ENCODE measurements at regions not wholly inside any gene's neighbourhood (a gene's known extent, or its start where the extent isn't known, plus 50 kb on each side); places are given as distances from the start of the nearest gene placed in this dataset.
A peak's percentile ranks its signal among the peaks of the same experiment; 100 is the strongest.
"Not testable (repeated sequence)": the region's sequence is repeated elsewhere in the genome, so short reads cannot be mapped to it uniquely, and the experiment has no call there.

DNA sequence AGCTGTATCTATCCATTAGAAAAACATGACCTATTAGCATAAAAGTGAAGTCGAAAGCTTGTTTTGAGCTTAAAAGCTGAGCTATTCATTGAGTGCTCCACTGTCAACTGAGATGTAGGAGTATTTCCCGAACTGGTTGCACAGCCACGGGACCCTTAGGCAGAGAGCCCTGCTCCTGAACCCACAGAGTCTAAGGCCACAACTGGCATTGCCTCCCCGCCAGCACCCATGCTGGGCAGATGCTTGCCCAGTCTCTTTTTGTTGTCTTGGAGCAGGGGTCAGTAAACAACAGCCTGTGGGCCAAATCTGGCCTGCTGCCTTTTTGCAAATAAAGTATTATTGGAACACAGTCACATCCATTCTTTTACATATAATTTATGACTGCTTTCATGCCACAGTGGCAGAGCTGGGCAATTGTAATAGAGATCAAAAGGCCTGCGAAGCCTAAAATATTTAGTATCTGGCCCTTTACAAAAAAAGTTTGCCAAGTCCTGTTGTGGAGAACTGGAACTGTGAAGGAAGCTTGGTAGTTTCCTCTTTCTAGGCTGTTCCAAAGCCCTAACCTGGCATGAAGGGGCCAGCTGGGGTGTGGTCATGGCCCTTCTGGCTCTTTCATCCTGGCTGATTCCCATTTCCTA, 58.4 kb upstream of the WAPL start:
- DNase-seq = no peak

DNA sequence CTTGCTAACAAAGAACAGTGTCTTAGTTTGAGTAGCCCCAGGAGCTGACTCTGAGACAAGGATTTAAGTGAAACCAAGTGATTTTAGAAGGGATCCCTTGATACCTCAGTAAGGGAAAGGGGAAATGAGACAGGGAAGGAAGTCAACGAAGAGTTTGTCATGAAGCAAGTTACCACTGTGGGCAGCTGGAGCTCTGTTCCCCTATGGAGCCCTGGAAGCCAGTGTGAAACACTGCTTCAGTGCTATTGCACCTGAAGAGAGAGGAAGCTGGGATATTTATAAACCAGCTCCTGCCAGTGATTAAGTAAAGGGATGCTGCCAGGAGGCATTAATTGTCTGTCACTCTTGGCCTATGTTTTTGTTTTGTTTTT, 58.9 kb upstream of the WAPL start:
- DNase-seq = peak in 1 of 2 donors; percentile 14

DNA sequence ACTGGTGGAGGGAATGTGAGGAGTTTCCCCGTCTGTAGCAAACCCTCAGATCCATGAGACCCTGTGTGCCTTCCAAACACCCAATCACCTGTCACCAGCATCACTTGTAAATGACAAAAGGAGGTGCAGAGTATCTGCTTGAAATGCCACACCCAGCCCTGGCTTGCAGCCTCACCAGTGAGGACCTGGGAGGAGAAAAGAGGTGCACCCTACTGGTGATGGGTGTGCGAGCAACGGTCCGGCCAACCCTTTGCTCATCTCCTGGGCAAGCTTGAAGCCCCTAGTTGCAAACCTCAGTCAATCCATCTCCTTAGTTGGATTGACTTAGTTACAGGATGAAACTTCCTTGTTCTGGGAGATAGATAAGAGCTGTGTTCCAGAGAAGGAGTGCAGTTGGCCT, 62.4 kb upstream of the WAPL start:
- DNase-seq = no peak

DNA sequence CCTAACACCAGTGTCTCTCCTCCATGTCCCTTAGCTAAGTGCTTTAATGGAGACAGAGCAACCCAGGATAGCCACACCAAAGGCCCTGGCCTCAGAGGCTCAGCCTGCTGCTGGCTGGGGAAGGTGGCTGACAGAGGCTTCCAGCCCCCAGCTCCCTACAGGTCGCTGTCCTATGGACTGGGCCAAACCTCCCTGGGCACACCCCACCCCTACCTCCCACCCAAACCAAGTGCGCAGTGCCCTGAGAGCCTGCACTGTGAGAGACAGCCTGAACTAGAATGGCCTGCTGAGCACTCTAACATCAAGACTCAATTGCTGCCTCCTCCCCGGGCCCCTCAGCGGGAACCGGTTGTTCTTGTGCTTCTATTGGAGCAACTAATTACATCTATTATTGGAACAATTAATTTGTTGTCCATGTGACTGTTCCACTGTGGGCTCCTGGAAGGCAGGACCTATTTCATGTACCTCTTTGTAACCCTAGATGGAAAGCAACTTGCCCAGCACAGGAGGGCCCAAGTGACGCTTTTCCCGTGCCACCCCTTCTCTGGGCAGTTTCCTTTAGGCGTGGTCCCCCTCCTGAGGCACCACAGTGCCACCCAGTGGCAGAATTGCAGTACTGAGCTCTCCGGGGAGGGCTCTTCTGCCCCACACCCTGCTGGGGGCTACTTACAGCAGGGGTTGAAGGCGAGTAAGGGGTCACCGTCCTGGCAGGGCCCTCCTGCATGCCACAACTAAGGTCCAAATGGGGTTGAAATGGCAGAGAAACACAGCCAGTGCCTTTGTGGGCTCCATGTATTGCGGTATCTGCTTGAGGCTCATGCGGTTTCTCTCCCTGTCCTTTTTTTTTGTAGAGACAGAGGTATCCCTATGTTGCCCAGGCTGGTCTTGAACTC, 63.7 kb upstream of the WAPL start:
- DNase-seq = peak; percentile 72 to 74

DNA sequence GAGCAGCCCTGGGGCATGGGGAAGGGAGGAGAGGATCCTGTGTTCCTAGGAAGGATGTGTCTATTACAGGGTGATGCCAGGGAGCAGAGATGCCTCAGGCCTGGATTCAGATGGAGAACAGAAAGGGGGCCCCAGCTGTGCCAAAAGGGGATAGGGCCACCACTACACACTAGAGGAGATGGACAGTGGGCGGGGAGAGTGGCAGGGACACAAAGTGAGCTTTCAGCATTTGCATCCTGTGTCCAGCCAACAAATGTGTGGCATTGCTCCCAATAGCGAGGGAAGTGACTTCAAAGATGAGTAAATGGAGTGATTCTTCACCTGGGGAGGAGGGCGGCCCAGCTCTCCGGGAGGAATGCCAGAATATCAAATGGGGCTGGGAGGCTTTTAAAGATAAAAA, 64.9 kb upstream of the WAPL start:
- DNase-seq = no peak

DNA sequence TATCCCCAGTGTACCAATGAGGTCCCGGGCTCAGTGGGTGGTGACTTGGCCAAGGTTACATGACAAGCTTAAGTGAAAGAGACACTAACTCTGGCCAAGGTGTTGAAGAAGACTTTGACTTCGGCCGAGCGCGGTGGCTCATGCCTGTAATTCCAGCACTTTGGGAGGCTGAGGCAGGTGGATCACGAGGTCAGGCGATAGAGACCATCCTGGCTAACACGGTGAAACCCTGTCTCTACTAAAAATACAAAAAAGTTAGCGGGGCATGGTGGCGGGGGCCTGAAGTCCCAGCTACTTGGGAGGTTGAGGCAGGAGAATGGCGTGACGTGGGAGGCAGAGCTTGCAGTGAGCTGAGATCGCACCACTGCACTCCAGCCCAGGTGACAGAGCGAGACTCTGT, 65.6 kb upstream of the OPN4 start:
- not testable (repeated sequence) for DNase-seq

DNA sequence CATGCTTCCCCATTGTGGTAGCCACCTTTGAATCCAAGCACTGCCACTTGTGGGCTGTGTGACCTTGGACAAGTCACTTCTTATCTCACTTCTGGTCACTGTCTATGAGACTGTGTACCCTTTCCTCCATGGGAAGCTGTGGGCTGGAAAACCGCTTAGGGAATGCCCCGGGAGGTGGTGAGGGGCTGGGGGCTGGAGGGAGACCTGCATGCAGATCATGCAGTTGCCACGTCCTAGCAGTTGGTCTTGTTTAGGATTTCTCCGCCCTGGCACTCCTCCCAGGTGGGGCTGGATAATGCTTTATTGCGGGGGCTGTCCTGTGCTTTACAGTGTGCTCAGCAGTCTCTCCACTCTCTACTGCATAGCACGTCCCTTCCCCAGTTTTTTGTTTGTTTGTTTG, 62.9 kb upstream of the OPN4 start:
- no peak for DNase-seq

DNA sequence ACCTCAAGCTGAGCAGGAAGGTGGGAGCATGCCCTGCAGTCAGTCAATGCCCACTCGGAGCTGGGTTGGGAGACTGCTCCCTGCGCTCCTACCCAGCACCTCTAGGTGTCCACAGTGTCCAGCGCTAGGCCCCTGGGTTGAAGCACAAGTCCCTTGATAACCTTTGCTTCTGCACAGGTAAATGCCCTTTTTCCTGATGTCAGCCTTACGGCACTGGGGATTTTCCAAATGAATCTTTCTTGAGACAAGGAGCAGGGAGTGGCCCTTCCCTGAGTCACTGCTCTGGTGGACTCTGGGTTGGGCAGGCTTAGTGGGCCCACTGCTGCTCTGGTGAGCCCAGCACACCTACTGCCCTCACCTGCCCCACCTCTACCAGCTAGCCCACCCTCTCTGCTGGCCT, 61.9 kb upstream of the OPN4 start:
- DNase-seq = no peak

DNA sequence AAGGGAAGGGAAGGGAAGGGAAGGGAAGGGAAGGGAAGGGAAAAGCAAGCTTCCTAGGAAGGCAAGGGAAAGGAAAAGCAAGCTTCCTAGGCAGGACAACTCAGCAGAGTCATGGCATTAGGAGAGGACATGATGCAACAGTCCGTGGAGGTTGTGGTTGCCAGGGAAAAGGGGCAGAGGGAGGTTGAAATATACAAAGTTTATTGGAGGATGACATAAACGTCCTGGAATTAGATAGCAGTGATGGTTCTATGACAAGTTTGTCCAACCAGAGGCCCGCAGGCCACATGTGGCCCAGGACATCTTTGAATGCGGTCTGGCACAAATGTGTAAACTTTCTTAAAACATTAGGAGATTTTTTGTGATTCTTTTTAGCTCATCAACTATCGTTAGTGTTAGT, 59.8 kb upstream of the OPN4 start:
- DNase-seq = no peak

DNA sequence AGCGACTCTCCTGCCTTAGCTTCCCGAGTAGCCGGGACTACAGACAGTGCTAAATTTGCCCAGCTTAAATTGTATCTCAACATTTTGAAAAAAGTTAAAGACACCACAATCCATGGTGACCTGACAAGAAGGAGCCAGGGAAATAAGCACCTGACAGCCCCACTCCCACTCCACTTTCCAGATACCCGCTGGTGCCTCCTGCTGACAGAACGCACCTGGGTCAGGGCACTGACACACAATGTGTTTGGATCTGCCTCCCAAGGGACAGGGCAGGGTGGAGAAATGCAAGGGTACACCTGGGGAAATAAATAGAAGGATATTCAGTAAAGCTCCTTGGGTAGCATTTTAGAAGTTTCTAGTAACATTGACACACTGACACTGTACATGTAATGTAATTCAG, 58.9 kb upstream of the OPN4 start:
- DNase-seq = no peak

DNA sequence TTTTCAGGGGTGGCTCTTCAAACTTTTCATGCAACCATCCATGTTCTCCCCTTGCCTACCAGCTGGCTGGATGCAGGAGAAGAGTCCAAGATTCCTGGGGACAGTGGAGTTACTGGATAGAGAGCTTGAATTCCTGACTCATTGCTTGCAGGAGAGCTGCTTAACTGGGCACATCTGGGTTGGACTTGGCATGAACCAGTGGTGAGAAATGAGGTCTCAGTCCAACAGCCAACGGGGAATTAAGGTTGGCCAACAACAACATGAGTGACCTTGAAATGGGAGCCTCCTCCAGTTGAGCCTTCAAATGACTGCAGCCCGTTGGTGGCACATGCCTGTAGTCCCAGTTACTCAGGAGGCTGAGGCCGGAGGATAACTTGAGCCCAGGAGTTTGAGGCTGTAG, 58.1 kb upstream of the OPN4 start:
- no peak for DNase-seq

DNA sequence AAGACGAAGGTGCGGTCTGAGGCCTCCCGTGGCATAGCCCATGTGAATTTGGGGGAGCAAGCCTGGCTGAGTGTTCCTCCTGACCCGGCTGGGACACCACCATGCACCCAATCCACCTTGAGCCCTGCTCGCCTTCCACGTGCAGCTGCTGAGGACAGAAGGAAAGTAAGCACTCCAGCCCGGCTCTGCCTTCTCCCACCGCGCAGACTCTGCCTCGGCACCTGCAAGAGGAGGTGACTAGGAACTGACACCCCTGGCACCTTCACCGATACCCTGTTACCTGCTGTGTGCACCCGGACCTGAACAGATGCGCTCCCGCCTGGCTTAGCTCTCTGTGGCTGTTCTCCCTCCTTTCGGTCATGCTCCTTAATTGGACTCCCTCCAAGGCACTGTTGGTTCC, 57.0 kb upstream of the OPN4 start:
- no peak for DNase-seq

DNA sequence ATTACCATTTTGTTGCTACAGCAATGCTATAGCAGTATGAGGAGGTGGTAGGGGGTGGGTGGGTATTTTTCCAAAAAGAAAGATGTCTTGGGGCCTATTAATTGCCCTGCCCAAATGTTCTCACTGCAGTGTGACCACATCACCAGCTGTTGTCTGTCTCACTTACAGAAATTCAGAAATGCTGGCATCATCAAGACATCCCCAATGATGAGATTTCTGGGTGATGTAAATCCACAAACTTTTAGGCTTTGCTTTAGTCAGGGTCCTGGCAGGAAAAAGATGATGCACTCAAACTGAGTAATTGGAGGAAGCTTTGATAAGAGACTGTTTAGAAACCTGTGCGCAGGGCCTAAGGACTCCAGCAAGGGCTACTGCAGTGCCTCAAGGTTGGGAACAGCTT, 56.2 kb upstream of the OPN4 start:
- DNase-seq = no peak

DNA sequence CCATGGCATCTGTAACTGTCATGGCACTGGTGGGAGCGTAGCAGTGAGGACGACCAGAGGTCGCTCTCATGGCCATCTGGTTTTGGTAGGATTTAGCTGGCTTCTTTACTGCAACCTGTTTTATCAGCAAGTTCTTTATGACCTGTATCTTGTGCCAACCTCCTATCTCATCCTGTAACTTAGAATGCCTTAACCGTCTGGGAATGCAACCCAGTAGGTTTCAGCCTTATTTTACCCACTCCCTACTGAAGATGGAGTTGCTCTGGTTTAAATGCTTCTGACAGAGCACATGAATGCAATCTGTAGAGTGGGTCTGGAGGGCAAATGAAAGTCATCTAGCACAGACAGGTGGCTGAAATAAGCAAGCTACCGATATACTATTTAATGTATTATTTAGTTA, 55.3 kb upstream of the OPN4 start:
- DNase-seq = no peak

DNA sequence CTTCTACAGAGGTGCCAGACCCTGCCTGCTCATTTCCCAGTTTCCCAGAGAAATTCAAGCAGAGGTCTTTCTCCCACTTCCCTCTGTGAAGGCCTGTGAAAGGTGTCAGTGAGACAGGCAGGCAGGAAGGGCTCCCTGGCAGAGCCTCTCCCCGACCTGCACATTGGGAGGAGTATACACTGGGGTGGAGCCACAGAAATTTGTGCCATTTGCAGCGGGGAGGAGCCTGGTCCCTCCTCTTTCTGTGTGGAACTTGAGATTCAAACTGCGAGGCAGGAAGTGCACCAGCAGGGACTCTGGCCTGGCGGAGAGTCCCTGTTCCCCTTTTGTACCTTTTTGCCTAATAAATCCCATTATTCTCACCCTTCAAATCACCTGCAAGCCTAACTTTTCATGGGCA, 54.6 kb upstream of the OPN4 start:
- DNase-seq = no peak

DNA sequence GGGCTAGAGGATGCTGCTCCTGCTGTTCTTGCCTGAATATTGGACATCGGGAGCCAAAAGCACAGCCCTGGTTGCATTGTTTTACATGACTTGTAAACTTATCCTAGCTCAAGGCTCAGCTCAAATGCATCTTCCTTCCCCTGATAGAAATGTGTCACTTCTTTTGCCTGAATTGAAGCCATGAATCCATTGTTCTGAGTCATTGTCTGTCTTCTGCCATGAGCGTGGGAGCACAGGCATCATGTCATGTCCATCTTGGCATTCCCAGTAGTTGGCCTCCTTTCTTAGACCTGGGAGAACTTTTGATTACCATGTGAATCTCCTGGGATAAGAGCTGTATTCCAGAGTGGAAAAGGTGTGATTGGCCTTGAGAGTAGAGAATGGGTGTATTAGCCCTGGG, 54.1 kb upstream of the OPN4 start:
- DNase-seq = no peak

DNA sequence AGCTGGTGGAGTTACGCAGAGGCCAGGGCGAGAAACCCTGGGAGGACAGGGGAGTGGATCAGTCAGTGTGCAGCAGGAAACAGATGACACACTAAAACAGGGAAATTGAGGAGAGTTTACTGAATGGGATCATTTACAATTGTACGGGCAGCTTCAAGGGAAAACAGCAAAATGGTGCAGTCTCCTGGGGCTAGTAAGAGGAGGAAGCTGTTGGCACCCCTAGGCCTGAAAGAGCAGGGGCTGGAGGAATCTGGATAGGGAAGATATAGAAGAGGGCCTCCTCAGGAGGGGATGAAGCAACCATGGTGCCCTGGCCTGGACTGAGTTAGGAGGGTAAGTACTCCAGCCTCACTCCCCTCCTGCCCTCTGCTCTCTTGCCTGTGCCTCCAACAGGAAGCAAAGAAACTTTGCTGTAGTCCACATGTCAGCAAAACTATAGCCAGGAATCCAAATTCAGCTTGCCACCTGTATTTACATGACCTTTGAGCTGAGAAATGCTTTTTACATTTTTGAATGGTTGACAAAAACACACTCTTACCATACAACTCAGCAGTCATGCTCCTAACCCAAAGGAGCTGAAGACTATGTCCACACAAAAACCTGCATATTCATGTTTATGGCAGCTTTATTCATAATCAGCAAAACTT, 52.3 kb upstream of the OPN4 start:
- DNase-seq = no peak

DNA sequence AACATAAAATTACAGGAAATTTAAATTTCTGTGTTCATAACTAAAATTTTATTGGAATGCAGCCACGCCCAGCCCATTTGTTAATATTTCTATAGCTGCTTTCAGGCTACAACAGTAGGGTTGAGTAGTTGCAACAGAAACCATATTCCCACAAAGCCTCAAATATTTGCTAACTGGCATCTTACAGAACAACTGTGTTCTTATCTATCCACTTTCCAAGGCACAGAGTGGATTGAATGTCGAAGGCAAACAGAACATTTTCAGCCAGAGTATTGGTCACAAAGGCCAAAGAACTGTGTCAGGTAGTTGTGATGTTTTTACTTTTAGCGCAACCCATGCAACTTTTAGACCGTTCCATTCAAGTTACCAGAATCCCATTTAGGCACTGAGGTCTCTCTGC, 51.1 kb upstream of the OPN4 start:
- no peak for DNase-seq
